ENCODE measurements at regions not wholly inside any gene's neighbourhood (a gene's known extent, or its start where the extent isn't known, plus 50 kb on each side); places are given as distances from the start of the nearest gene placed in this dataset.
"Not testable (repeated sequence)": the region's sequence is repeated elsewhere in the genome, so short reads cannot be mapped to it uniquely, and the experiment has no call there.

- no peak for DNase-seq
These were observed 697.0 kb upstream of the HS6ST1 start for GRCh38 chr2:129015397-129016285.

GRCh38 chr2:129016972-129017371, 698.3 kb upstream of the HS6ST1 start:
- no peak for DNase-seq

- no peak for DNase-seq
These were observed 706.1 kb upstream of the HS6ST1 start for GRCh38 chr2:129024796-129025195.

GRCh38 chr2:129035992-129036391, 717.3 kb upstream of the HS6ST1 start:
- DNase-seq: no peak

- DNase-seq: not testable (repeated sequence)
These were observed 725.0 kb upstream of the HS6ST1 start for GRCh38 chr2:129043677-129044076.

GRCh38 chr2:129046475-129046874, 727.8 kb upstream of the HS6ST1 start:
- DNase-seq: not testable (repeated sequence)

- no peak for DNase-seq
These were observed 731.4 kb upstream of the HS6ST1 start for GRCh38 chr2:129050101-129050500.

- DNase-seq: no peak
These were observed 736.6 kb upstream of the HS6ST1 start for GRCh38 chr2:129055242-129055641.

- DNase-seq: no peak
These were observed 737.2 kb upstream of the HS6ST1 start for GRCh38 chr2:129055824-129056223.

- no peak for DNase-seq
These were observed 737.8 kb upstream of the HS6ST1 start for GRCh38 chr2:129056309-129056958.

- no peak for DNase-seq
These were observed 738.3 kb upstream of the HS6ST1 start for GRCh38 chr2:129056959-129057317.

GRCh38 chr2:129058981-129059380, 740.3 kb upstream of the HS6ST1 start:
- no peak for DNase-seq

- no peak for DNase-seq
These were observed 740.8 kb upstream of the HS6ST1 start for GRCh38 chr2:129059476-129059875.

GRCh38 chr2:129061069-129061768, 742.6 kb upstream of the HS6ST1 start:
- peak in 1 of 58 donors; percentile 10 for DNase-seq

- no peak for DNase-seq
These were observed 743.1 kb upstream of the HS6ST1 start for GRCh38 chr2:129061769-129062121.

- DNase-seq: no peak
These were observed 743.7 kb upstream of the HS6ST1 start for GRCh38 chr2:129062146-129062912.

GRCh38 chr2:129067070-129067469, 748.4 kb upstream of the HS6ST1 start:
- DNase-seq: no peak

GRCh38 chr2:129067953-129068352, 749.3 kb upstream of the HS6ST1 start:
- DNase-seq: no peak

- DNase-seq: no peak
These were observed 749.9 kb upstream of the HS6ST1 start for GRCh38 chr2:129068543-129068942.

- no peak for DNase-seq
These were observed 751.4 kb upstream of the HS6ST1 start for GRCh38 chr2:129069875-129070594.

- DNase-seq: no peak
These were observed 752.0 kb upstream of the HS6ST1 start for GRCh38 chr2:129070663-129071062.
